T-helper 17 cell (primary cell): ENCODE measurements at regions not wholly inside any gene's neighbourhood (a gene's known extent, or its start where the extent isn't known, plus 50 kb on each side); places are given as distances from the start of the nearest gene placed in this dataset.
"Not testable (repeated sequence)": the region's sequence is repeated elsewhere in the genome, so short reads cannot be mapped to it uniquely, and the experiment has no call there.

ENCODE experiments used
- ATAC-seq: fragments of 150-1000 bp; cut with Tn5 transposase; 2 replicates; pipeline ENCODE4 v1.10.0; 2021; ENCODE audit warnings: mild to moderate bottlenecking, moderate library complexity
- DNase-seq, 3 donors: peaks; one replicate each; pipeline versions ENCODE4 v3.0.0 to v3.0.0-alpha.2; 2020 to 2021
- H3K9me3 ChIP-seq: one replicate; pipeline ENCODE4 v1.7.0; 2013; ENCODE audit warnings: low read length, mild to moderate bottlenecking; ENCODE audit not compliant: control insufficient read depth, poor library complexity, severe bottlenecking
- H3K27ac Mint-ChIP-seq: one replicate; pipeline ENCODE4 v1.8.0; 2022; ENCODE audit warnings: mild to moderate bottlenecking, moderate library complexity, mixed read lengths
- H3K27me3 Mint-ChIP-seq: one replicate; pipeline ENCODE4 v1.8.0; 2022; ENCODE audit warnings: mixed read lengths
- H3K36me3 Mint-ChIP-seq: one replicate; pipeline ENCODE4 v1.8.0; 2022; ENCODE audit warnings: low read depth, mixed read lengths
- H3K4me1 Mint-ChIP-seq: one replicate; pipeline ENCODE4 v1.8.0; 2022; ENCODE audit warnings: mild to moderate bottlenecking, mixed read lengths
- H3K4me3 Mint-ChIP-seq: one replicate; pipeline ENCODE4 v1.8.0; 2022; ENCODE audit warnings: mild to moderate bottlenecking, moderate library complexity, mixed read lengths

GRCh38 chr4:125591290-125591689, 276.5 kb downstream of the FAT4 start:
- H3K27ac Mint-ChIP-seq = no peak overlapping the region
- no peak for DNase-seq
- no peaks in the 10 kb centered on the region for H3K9me3 ChIP-seq
- no peak overlapping the region for H3K4me3 Mint-ChIP-seq
- no peak for ATAC-seq
- H3K4me1 Mint-ChIP-seq = no peaks in the 10 kb centered on the region
- no peaks in the 10 kb centered on the region for H3K36me3 Mint-ChIP-seq
- H3K27me3 Mint-ChIP-seq = no peaks in the 10 kb centered on the region

- ATAC-seq (no peak), DNase-seq (no peak)
- H3K4me1 Mint-ChIP-seq = no peaks in the 10 kb centered on the region
- no peak overlapping the region for H3K4me3 Mint-ChIP-seq
- no peaks in the 10 kb centered on the region for H3K9me3 ChIP-seq
- H3K27ac Mint-ChIP-seq = no peak overlapping the region
- no peaks in the 10 kb centered on the region for H3K27me3 Mint-ChIP-seq
- H3K36me3 Mint-ChIP-seq = no peaks in the 10 kb centered on the region
Observed at GRCh38 chr4:125594056-125594602, 279.4 kb downstream of the FAT4 start.

- H3K27ac Mint-ChIP-seq, H3K4me3 Mint-ChIP-seq, H3K4me1 Mint-ChIP-seq, H3K27me3 Mint-ChIP-seq, DNase-seq, H3K36me3 Mint-ChIP-seq, H3K9me3 ChIP-seq, ATAC-seq: not testable (repeated sequence)
Observed at GRCh38 chr4:125605926-125606325, 291.2 kb downstream of the FAT4 start.

GRCh38 chr4:125620066-125620860, 305.5 kb downstream of the FAT4 start:
- Mint-ChIP-seq H3K4me1 (no peaks in the 10 kb centered on the region), H3K36me3 (no peaks in the 10 kb centered on the region), H3K4me3 (no peak overlapping the region), H3K27me3 (no peaks in the 10 kb centered on the region), H3K27ac (no peak overlapping the region)
- H3K9me3 ChIP-seq = no peaks in the 10 kb centered on the region
- no peak for DNase-seq
- no peak for ATAC-seq

GRCh38 chr4:125624951-125625350, 310.2 kb downstream of the FAT4 start:
- no peaks in the 10 kb centered on the region for H3K9me3 ChIP-seq
- Mint-ChIP-seq H3K27me3 (no peaks in the 10 kb centered on the region), H3K36me3 (no peaks in the 10 kb centered on the region), H3K4me3 (no peak overlapping the region), H3K4me1 (no peaks in the 10 kb centered on the region), H3K27ac (no peak overlapping the region)
- ATAC-seq = no peak
- DNase-seq = no peak

- H3K4me3 Mint-ChIP-seq = no peak overlapping the region
Observed at GRCh38 chr4:125626946-125627345, 312.2 kb downstream of the FAT4 start.

GRCh38 chr4:125639182-125639621, 324.4 kb downstream of the FAT4 start:
- Mint-ChIP-seq H3K4me1 (no peaks in the 10 kb centered on the region), H3K4me3 (no peak overlapping the region), H3K27ac (no peak overlapping the region), H3K36me3 (no peaks in the 10 kb centered on the region), H3K27me3 (no peaks in the 10 kb centered on the region)
- DNase-seq (no peak), ATAC-seq (no peak)
- H3K9me3 ChIP-seq = no peaks in the 10 kb centered on the region

More at GRCh38 chr4:125626946-125627345, 312.2 kb downstream of the FAT4 start:
- Mint-ChIP-seq H3K36me3 (no peaks in the 10 kb centered on the region), H3K4me1 (no peaks in the 10 kb centered on the region), H3K27ac (no peak overlapping the region), H3K27me3 (no peaks in the 10 kb centered on the region)
- no peak for ATAC-seq
- no peak for DNase-seq
- H3K9me3 ChIP-seq = no peaks in the 10 kb centered on the region

GRCh38 chr4:125641611-125642010, 326.9 kb downstream of the FAT4 start:
- ATAC-seq = no peak
- no peaks in the 10 kb centered on the region for H3K9me3 ChIP-seq
- Mint-ChIP-seq H3K4me3 (no peak overlapping the region), H3K36me3 (no peaks in the 10 kb centered on the region), H3K4me1 (no peaks in the 10 kb centered on the region), H3K27ac (no peak overlapping the region), H3K27me3 (no peaks in the 10 kb centered on the region)
- no peak for DNase-seq

GRCh38 chr4:125642645-125643044, 327.9 kb downstream of the FAT4 start:
- no peak for DNase-seq
- no peak for ATAC-seq
- no peak overlapping the region for H3K27ac Mint-ChIP-seq
- H3K4me1 Mint-ChIP-seq = no peaks in the 10 kb centered on the region
- H3K36me3 Mint-ChIP-seq = no peaks in the 10 kb centered on the region
- H3K9me3 ChIP-seq = no peaks in the 10 kb centered on the region
- H3K4me3 Mint-ChIP-seq = no peak overlapping the region
- H3K27me3 Mint-ChIP-seq = no peaks in the 10 kb centered on the region

GRCh38 chr4:125649452-125649851, 334.7 kb downstream of the FAT4 start:
- H3K9me3 ChIP-seq = no peaks in the 10 kb centered on the region
- Mint-ChIP-seq H3K4me3 (no peak overlapping the region), H3K4me1 (no peaks in the 10 kb centered on the region), H3K27me3 (no peaks in the 10 kb centered on the region), H3K36me3 (no peaks in the 10 kb centered on the region), H3K27ac (no peak overlapping the region)
- DNase-seq = no peak
- no peak for ATAC-seq

GRCh38 chr4:125650557-125650956, 335.8 kb downstream of the FAT4 start:
- no peak for DNase-seq

GRCh38 chr4:125651707-125652357, 337.1 kb downstream of the FAT4 start:
- H3K4me3 Mint-ChIP-seq, H3K27me3 Mint-ChIP-seq, H3K36me3 Mint-ChIP-seq, DNase-seq, H3K9me3 ChIP-seq, H3K4me1 Mint-ChIP-seq, ATAC-seq, H3K27ac Mint-ChIP-seq: not testable (repeated sequence)

More at GRCh38 chr4:125650557-125650956, 335.8 kb downstream of the FAT4 start:
- H3K4me3 Mint-ChIP-seq = no peak overlapping the region
- H3K9me3 ChIP-seq = no peaks in the 10 kb centered on the region
- ATAC-seq = no peak
- no peaks in the 10 kb centered on the region for H3K36me3 Mint-ChIP-seq
- no peaks in the 10 kb centered on the region for H3K27me3 Mint-ChIP-seq
- no peak overlapping the region for H3K27ac Mint-ChIP-seq
- H3K4me1 Mint-ChIP-seq = no peaks in the 10 kb centered on the region

- H3K4me3 Mint-ChIP-seq = no peak overlapping the region
- H3K4me1 Mint-ChIP-seq = no peaks in the 10 kb centered on the region
- H3K27me3 Mint-ChIP-seq = no peaks in the 10 kb centered on the region
- no peak overlapping the region for H3K27ac Mint-ChIP-seq
- H3K36me3 Mint-ChIP-seq = no peaks in the 10 kb centered on the region
- ATAC-seq (no peak), DNase-seq (no peak)
- H3K9me3 ChIP-seq = no peaks in the 10 kb centered on the region
Observed at GRCh38 chr4:125658773-125659172, 344.0 kb downstream of the FAT4 start.
